Panc1 (cell line): ENCODE measurements at regions not wholly inside any gene's neighbourhood (a gene's known extent, or its start where the extent isn't known, plus 50 kb on each side); places are given as distances from the start of the nearest gene placed in this dataset.

Source experiments
- ATAC-seq: fragments of 200-7000 bp; cut with Tn5 transposase; 2 replicates; pipeline ENCODE4 v1.9.1; 2020; ENCODE audit warnings: mild to moderate bottlenecking, moderate library complexity
- BruUV-seq: library from RNA; stranded (reverse); fragments of 400-500 nt; replicated peaks from 2 replicates; lab custom pipeline; 2021; lab: Mats Ljungman, UMichigan
- CTCF ChIA-PET: fragments of 300-600 bp; sonication (Branson Sonifier 250); formaldehyde crosslinking; loops from one replicate; lab custom pipeline; 2022; ENCODE audit warnings: antibody characterized with exemption; lab: Charles Lee
- POLR2A ChIA-PET: fragments of 300-600 bp; sonication (Branson Sonifier 250); formaldehyde crosslinking; loops from one replicate; lab custom pipeline; 2022; ENCODE audit warnings: antibody characterized with exemption; lab: Charles Lee
- DNase-seq: peaks from one replicate; pipeline ENCODE4 v3.0.0-alpha.2; 2010; ENCODE audit warnings: low read depth, low spot score
- H3K27ac ChIP-seq: 2 replicates; pipeline ENCODE4 v1.5.1; 2011; ENCODE audit warnings: mild to moderate bottlenecking, low read length, inconsistent platforms
- H3K27me3 ChIP-seq: fragments of 200-500 bp; sonication (Bioruptor generic); 2 replicates; pipeline ENCODE4 v1.6.0; 2014; ENCODE audit warnings: low read length, inconsistent platforms; ENCODE audit not compliant: control insufficient read depth, insufficient read depth
- H3K36me3 ChIP-seq: fragments of 200-500 bp; sonication (Bioruptor generic); 2 replicates; pipeline ENCODE4 v1.5.1; 2014; ENCODE audit warnings: inconsistent platforms, mild to moderate bottlenecking, low read length, moderate library complexity; ENCODE audit not compliant: control insufficient read depth, insufficient read depth
- H3K4me1 ChIP-seq: 2 replicates; pipeline ENCODE4 v1.5.1; 2011; ENCODE audit warnings: inconsistent platforms, mild to moderate bottlenecking, low read length, moderate library complexity; ENCODE audit not compliant: control insufficient read depth, insufficient read depth
- H3K4me3 ChIP-seq, 2 experiments: 2 replicates each; pipeline ENCODE4 v1.5.1; 2011 to 2012; ENCODE audit warnings: low read depth in 2 of 2, low read length in 2 of 2, mild to moderate bottlenecking in 2 of 2, inconsistent platforms in 1 of 2, moderate library complexity in 1 of 2
- H3K9me3 ChIP-seq: fragments of 200-500 bp; sonication (Bioruptor generic); 2 replicates; pipeline ENCODE4 v1.5.1; 2014; ENCODE audit warnings: low read depth, mild to moderate bottlenecking, inconsistent platforms, low read length, moderate library complexity; ENCODE audit not compliant: control insufficient read depth, insufficient read depth
- POLR2AphosphoS5 ChIP-seq: IDR thresholded peaks from 2 replicates; pipeline ENCODE4 v1.6.1; 2012; ENCODE audit warnings: mild to moderate bottlenecking, low read depth, low read length, moderate library complexity
- SIN3A ChIP-seq: IDR thresholded peaks from 2 replicates; pipeline ENCODE4 v1.6.1; 2012; ENCODE audit warnings: low read depth, mild to moderate bottlenecking, low read length, moderate library complexity, borderline replicate concordance; ENCODE audit not compliant: insufficient read depth
- TCF7L2 ChIP-seq: IDR thresholded peaks from 2 replicates; pipeline ENCODE4 v1.6.1; 2011; ENCODE audit warnings: mild to moderate bottlenecking, low read depth, low read length, inconsistent platforms
- in situ Hi-C: cut with HindIII; loops from 2 replicates; pipeline ENCODE4 v1.10.0; 2016; ENCODE audit warnings: low sequenced_read_pairs, low pct_unique_long_range_greater_than_20kb
- intact Hi-C: fragments of 100-400 bp; cut with micrococcal nuclease; formaldehyde crosslinking; loops from one replicate; pipeline ENCODE4 v1.10.0; 2022; ENCODE audit not compliant: unreplicated experiment
- TF ChIP-seq, protein P1 (sequence below), 2 experiments: IDR thresholded peaks; 2 replicates each; pipeline ENCODE4 v1.6.1; 2011 to 2012; ENCODE audit warnings: low read depth in 2 of 2, control low read depth in 1 of 2, low read length in 1 of 2, mild to moderate bottlenecking in 1 of 2, moderate library complexity in 1 of 2; ENCODE audit not compliant: insufficient read depth in 1 of 2
- TF ChIP-seq, protein P2 (sequence below): fragments of 450-650 bp; IDR thresholded peaks from 2 replicates; pipeline ENCODE4 v1.5.1; 2017; ENCODE audit warnings: mild to moderate bottlenecking

DNA sequence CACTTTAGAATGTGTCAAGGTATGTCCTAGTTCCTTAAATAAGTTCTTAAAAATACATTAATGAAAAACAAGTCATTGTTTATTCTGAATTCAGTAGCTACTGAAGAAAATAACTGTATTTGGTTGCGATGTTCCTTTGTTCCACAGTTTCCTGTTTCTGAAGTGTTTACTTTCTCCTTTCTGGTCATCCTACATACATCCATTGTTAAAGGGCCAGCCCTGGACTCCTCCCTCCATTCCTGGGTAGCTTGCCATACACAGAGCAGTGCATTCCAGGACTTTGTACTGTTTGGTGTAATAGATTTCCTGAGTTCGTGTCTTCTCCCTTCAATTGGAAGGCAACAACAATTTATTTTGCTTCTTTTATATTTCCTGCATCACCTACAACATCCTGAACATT is 845.4 kb upstream of the CXADR start:
- TF ChIP-seq POLR2AphosphoS5 (no peak), TCF7L2 (no peak), SIN3A (no peak)
- TF ChIP-seq, protein P1, sequence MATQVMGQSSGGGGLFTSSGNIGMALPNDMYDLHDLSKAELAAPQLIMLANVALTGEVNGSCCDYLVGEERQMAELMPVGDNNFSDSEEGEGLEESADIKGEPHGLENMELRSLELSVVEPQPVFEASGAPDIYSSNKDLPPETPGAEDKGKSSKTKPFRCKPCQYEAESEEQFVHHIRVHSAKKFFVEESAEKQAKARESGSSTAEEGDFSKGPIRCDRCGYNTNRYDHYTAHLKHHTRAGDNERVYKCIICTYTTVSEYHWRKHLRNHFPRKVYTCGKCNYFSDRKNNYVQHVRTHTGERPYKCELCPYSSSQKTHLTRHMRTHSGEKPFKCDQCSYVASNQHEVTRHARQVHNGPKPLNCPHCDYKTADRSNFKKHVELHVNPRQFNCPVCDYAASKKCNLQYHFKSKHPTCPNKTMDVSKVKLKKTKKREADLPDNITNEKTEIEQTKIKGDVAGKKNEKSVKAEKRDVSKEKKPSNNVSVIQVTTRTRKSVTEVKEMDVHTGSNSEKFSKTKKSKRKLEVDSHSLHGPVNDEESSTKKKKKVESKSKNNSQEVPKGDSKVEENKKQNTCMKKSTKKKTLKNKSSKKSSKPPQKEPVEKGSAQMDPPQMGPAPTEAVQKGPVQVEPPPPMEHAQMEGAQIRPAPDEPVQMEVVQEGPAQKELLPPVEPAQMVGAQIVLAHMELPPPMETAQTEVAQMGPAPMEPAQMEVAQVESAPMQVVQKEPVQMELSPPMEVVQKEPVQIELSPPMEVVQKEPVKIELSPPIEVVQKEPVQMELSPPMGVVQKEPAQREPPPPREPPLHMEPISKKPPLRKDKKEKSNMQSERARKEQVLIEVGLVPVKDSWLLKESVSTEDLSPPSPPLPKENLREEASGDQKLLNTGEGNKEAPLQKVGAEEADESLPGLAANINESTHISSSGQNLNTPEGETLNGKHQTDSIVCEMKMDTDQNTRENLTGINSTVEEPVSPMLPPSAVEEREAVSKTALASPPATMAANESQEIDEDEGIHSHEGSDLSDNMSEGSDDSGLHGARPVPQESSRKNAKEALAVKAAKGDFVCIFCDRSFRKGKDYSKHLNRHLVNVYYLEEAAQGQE (IDR thresholded peaks at IDR 0.05; ENCODE audit: insufficient read depth in 1 of 2, low read depth in 2 of 2, low read length in 1 of 2): no peak
- TF ChIP-seq, protein P2, sequence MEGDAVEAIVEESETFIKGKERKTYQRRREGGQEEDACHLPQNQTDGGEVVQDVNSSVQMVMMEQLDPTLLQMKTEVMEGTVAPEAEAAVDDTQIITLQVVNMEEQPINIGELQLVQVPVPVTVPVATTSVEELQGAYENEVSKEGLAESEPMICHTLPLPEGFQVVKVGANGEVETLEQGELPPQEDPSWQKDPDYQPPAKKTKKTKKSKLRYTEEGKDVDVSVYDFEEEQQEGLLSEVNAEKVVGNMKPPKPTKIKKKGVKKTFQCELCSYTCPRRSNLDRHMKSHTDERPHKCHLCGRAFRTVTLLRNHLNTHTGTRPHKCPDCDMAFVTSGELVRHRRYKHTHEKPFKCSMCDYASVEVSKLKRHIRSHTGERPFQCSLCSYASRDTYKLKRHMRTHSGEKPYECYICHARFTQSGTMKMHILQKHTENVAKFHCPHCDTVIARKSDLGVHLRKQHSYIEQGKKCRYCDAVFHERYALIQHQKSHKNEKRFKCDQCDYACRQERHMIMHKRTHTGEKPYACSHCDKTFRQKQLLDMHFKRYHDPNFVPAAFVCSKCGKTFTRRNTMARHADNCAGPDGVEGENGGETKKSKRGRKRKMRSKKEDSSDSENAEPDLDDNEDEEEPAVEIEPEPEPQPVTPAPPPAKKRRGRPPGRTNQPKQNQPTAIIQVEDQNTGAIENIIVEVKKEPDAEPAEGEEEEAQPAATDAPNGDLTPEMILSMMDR: no peak
- intact Hi-C loops: no loop called here
- POLR2A ChIA-PET: no interaction called here

DNA sequence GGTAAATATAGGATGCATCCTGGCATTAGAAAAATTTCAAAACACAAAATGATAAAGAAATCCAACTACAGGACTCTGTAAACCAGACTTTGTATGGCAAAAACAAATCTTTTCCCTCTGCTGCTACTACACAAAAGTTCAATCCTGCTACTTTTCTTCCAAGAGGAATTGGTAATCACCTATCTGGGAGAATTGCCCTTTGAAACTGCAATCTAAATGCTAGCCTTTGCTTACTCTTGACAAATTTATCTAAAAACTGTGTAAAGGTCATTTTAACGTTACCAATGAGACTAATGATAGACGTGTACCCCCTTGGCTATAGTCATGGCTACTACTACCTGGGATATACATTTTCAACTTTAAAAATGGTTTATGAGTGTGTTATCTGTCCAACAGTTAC is 837.9 kb upstream of the CXADR start:
- ChIA-PET POLR2A (no interaction called here), CTCF (no interaction called here)
- Histone ChIP-seq H3K4me1 (no peaks in the 10 kb centered on the region), H3K27me3 (no peaks in the 10 kb centered on the region), H3K27ac (no peak overlapping the region), H3K4me3 (no peak overlapping the region), H3K9me3 (no peaks in the 10 kb centered on the region), H3K36me3 (no peaks in the 10 kb centered on the region)
- TF ChIP-seq, protein P2: no peak
- TF ChIP-seq TCF7L2 (no peak), SIN3A (no peak), POLR2AphosphoS5 (no peak)
- TF ChIP-seq, protein P1 (IDR thresholded peaks at IDR 0.05; ENCODE audit: insufficient read depth in 1 of 2, low read depth in 2 of 2, low read length in 1 of 2): no peak
- no TSS peak for BruUV-seq
- in situ Hi-C loops: no loop called here
- intact Hi-C loops: no loop called here
- DNase-seq: no peak
- no peak for ATAC-seq

More for the DNA sequence above, 845.4 kb upstream of the CXADR start:
- Histone ChIP-seq H3K27ac (no peak overlapping the region), H3K36me3 (no peaks in the 10 kb centered on the region), H3K4me1 (no peaks in the 10 kb centered on the region), H3K27me3 (no peaks in the 10 kb centered on the region), H3K4me3 (no peak overlapping the region), H3K9me3 (no peaks in the 10 kb centered on the region)
- DNase-seq: no peak
- ATAC-seq: no peak
- CTCF ChIA-PET: interaction anchor here (0.5 kb wide), 1 partner anchor 509 kb away, joined by 3 read pairs; no protein-coding TSS in a partner anchor
- no TSS peak for BruUV-seq
- in situ Hi-C loops: no loop called here
